GM23248 (cell line): ENCODE measurements at regions not wholly inside any gene's neighbourhood (a gene's known extent, or its start where the extent isn't known, plus 50 kb on each side); places are given as distances from the start of the nearest gene placed in this dataset.

ENCODE experiments used
- DNase-seq: peaks from one replicate; pipeline ENCODE4 v3.0.0-alpha.2; 2015
- H2AFZ ChIP-seq: fragments of 200-600 bp; sonication (generic); 2 replicates; pipeline ENCODE4 v1.6.1; 2016; ENCODE audit warnings: antibody characterized with exemption
- H3F3A ChIP-seq: fragments of 200-600 bp; sonication (generic); 2 replicates; pipeline ENCODE4 v1.6.1; 2016; ENCODE audit warnings: mild to moderate bottlenecking, antibody characterized with exemption, mixed run types; ENCODE audit not compliant: insufficient read depth
- H3K27ac ChIP-seq: fragments of 200-600 bp; sonication (generic); 2 replicates; pipeline ENCODE4 v1.5.1; 2016; ENCODE audit warnings: mild to moderate bottlenecking
- H3K27me3 ChIP-seq: fragments of 200-600 bp; sonication (generic); replicated peaks from 2 replicates; pipeline ENCODE4 v1.6.1; 2016; ENCODE audit warnings: mild to moderate bottlenecking; ENCODE audit not compliant: insufficient read depth
- H3K36me3 ChIP-seq: fragments of 200-600 bp; sonication (generic); 2 replicates; pipeline ENCODE4 v1.6.1; 2016; ENCODE audit warnings: low read depth, mild to moderate bottlenecking
- H3K4me1 ChIP-seq: fragments of 200-600 bp; sonication (generic); 2 replicates; pipeline ENCODE4 v1.6.1; 2016; ENCODE audit warnings: mild to moderate bottlenecking; ENCODE audit not compliant: insufficient read depth
- H3K4me2 ChIP-seq: fragments of 200-600 bp; sonication (generic); one replicate; pipeline ENCODE4 v1.6.1; 2016; ENCODE audit warnings: mild to moderate bottlenecking; ENCODE audit not compliant: unreplicated experiment
- H3K4me3 ChIP-seq: fragments of 200-600 bp; sonication (generic); 2 replicates; pipeline ENCODE4 v1.5.1; 2016; ENCODE audit warnings: mild to moderate bottlenecking
- H3K79me2 ChIP-seq: fragments of 200-600 bp; sonication (generic); 2 replicates; pipeline ENCODE4 v1.6.1; 2016; ENCODE audit warnings: mild to moderate bottlenecking; ENCODE audit not compliant: insufficient read depth
- H3K9ac ChIP-seq: fragments of 200-600 bp; sonication (generic); 2 replicates; pipeline ENCODE4 v1.6.1; 2016; ENCODE audit warnings: mild to moderate bottlenecking
- H3K9me2 ChIP-seq: fragments of 200-600 bp; sonication (generic); 2 replicates; pipeline ENCODE4 v1.6.1; 2016; ENCODE audit warnings: mixed run types, mild to moderate bottlenecking, moderate library complexity; ENCODE audit not compliant: insufficient read depth
- H3K9me3 ChIP-seq: fragments of 200-600 bp; sonication (generic); one replicate; pipeline ENCODE4 v1.6.1; 2017; ENCODE audit warnings: low read depth
- H4K20me1 ChIP-seq: fragments of 200-600 bp; sonication (generic); 2 replicates; pipeline ENCODE4 v1.6.0; 2016; ENCODE audit not compliant: insufficient read depth
- EZH2 ChIP-seq: fragments of 200-600 bp; sonication (generic); IDR thresholded peaks from 2 replicates; pipeline ENCODE4 v1.6.1; 2018; ENCODE audit warnings: antibody characterized with exemption, mild to moderate bottlenecking; ENCODE audit not compliant: insufficient read depth, poor library complexity, severe bottlenecking
- EZH2phosphoT487 ChIP-seq: fragments of 200-600 bp; sonication (generic); IDR thresholded peaks from 2 replicates; pipeline ENCODE4 v1.6.1; 2018; ENCODE audit warnings: antibody characterized with exemption, moderate library complexity, mild to moderate bottlenecking, low read depth; ENCODE audit not compliant: insufficient read depth
- WGBS, 2 experiments: methylation state at CpG; one replicate each; pipeline ENCODE4 v1.1.6; 2015 to 2017; ENCODE audit warnings: low lambda C conversion rate in 2 of 2, low coverage in 1 of 2; ENCODE audit errors: missing lambda C conversion rate in 2 of 2; 5-methylcytosine and 5-hydroxymethylcytosine counted together
- in situ Hi-C: fragments of 300-500 bp; cut with MboI; formaldehyde crosslinking; loops from 2 replicates; pipeline ENCODE4 v1.15.0; 2020

- no peaks in the 10 kb centered on the region for H3K9me2 ChIP-seq
- H3K9ac ChIP-seq: no peak overlapping the region
- H3F3A ChIP-seq: 0 out of 2 replicates have a peak, but pooled peaks cover 5% of the 10 kb centered on the region
- no peaks in the 10 kb centered on the region for H3K9me3 ChIP-seq
- no peaks in the 10 kb centered on the region for H4K20me1 ChIP-seq
- H3K4me1 ChIP-seq: peaks cover 10% of the 10 kb centered on the region
- H3K27ac ChIP-seq: no peak overlapping the region
- TF ChIP-seq EZH2: no peak
- no peak for TF ChIP-seq EZH2phosphoT487
- DNase-seq: no peak
- no peaks in the 10 kb centered on the region; the same call in 1 of the 2 replicates for H3K27me3 ChIP-seq
- H3K79me2 ChIP-seq: no peaks in the 10 kb centered on the region
- in situ Hi-C loops: no loop called here
- H2AFZ ChIP-seq: no peak overlapping the region
- no peaks in the 10 kb centered on the region for H3K36me3 ChIP-seq
- no peak overlapping the region for H3K4me3 ChIP-seq
- H3K4me2 ChIP-seq: no peak overlapping the region
- 87% methylated on average over 9 of the region's 9 CpGs for WGBS, 2 experiments
Measured at GRCh38 chr2:236684504-236685256, 115.1 kb downstream of the ACKR3 start.

GRCh38 chr2:236685361-236685760, 115.7 kb downstream of the ACKR3 start:
- H3K9me2 ChIP-seq: no peaks in the 10 kb centered on the region
- H3K27ac ChIP-seq: no peak overlapping the region
- H3K36me3 ChIP-seq: no peaks in the 10 kb centered on the region
- no peaks in the 10 kb centered on the region for H3K79me2 ChIP-seq
- no peak overlapping the region for H3K9ac ChIP-seq
- TF ChIP-seq EZH2 (no peak), EZH2phosphoT487 (no peak)
- no peak for DNase-seq
- H3K9me3 ChIP-seq: no peaks in the 10 kb centered on the region
- in situ Hi-C loops: no loop called here
- WGBS, 2 experiments: 94 to 96% methylated on average over 1 of the region's 1 CpG
- no peaks in the 10 kb centered on the region; the same call in 1 of the 2 replicates for H3K27me3 ChIP-seq
- H3F3A ChIP-seq: 0 out of 2 replicates have a peak, but pooled peaks cover 1% of the 10 kb centered on the region
- no peak overlapping the region for H2AFZ ChIP-seq
- no peak overlapping the region for H3K4me2 ChIP-seq
- H3K4me3 ChIP-seq: no peak overlapping the region
- H3K4me1 ChIP-seq: peaks cover 3% of the 10 kb centered on the region
- H4K20me1 ChIP-seq: no peaks in the 10 kb centered on the region

- no peak overlapping the region for H3K9ac ChIP-seq
- TF ChIP-seq EZH2phosphoT487 (no peak), EZH2 (no peak)
- no peaks in the 10 kb centered on the region for H3K9me2 ChIP-seq
- WGBS, 2 experiments: 90 to 91% methylated on average over 11 of the region's 11 CpGs
- no peak overlapping the region for H3K27ac ChIP-seq
- no peaks in the 10 kb centered on the region for H3K79me2 ChIP-seq
- H3K27me3 ChIP-seq: no peaks in the 10 kb centered on the region; the same call in 1 of the 2 replicates
- H2AFZ ChIP-seq: no peak overlapping the region
- H3K4me1 ChIP-seq: no peaks in the 10 kb centered on the region; the same call in none of the 2 replicates
- no peak for DNase-seq
- H3K4me2 ChIP-seq: no peak overlapping the region
- H3K9me3 ChIP-seq: no peaks in the 10 kb centered on the region
- no peak overlapping the region for H3K4me3 ChIP-seq
- no peaks in the 10 kb centered on the region for H3K36me3 ChIP-seq
- no peaks in the 10 kb centered on the region for H3F3A ChIP-seq
- H4K20me1 ChIP-seq: no peaks in the 10 kb centered on the region
- in situ Hi-C loops: no loop called here
Measured at GRCh38 chr2:236685979-236686520, 116.4 kb downstream of the ACKR3 start.

- no peaks in the 10 kb centered on the region for H3K9me3 ChIP-seq
- H3K9ac ChIP-seq: no peak overlapping the region
- 67 to 88% methylated on average over 2 of the region's 2 CpGs for whole genome bisulfite sequencing, 2 experiments
- H2AFZ ChIP-seq: no peak overlapping the region
- no peak overlapping the region for H3K4me3 ChIP-seq
- no peaks in the 10 kb centered on the region; the same call in none of the 2 replicates for H3K4me1 ChIP-seq
- TF ChIP-seq EZH2phosphoT487 (no peak), EZH2 (no peak)
- H3K79me2 ChIP-seq: no peaks in the 10 kb centered on the region
- no peak overlapping the region for H3K4me2 ChIP-seq
- no peak overlapping the region for H3K27ac ChIP-seq
- H3K27me3 ChIP-seq: no peaks in the 10 kb centered on the region; the same call in 1 of the 2 replicates
- in situ Hi-C loops: no loop called here
- no peaks in the 10 kb centered on the region for H4K20me1 ChIP-seq
- H3K36me3 ChIP-seq: no peaks in the 10 kb centered on the region
- no peak for DNase-seq
- H3K9me2 ChIP-seq: no peaks in the 10 kb centered on the region
- H3F3A ChIP-seq: no peaks in the 10 kb centered on the region
Measured at GRCh38 chr2:236686561-236686960, 116.9 kb downstream of the ACKR3 start.
